Vagina (tissue), 2 donors: ENCODE measurements at regions not wholly inside any gene's neighbourhood (a gene's known extent, or its start where the extent isn't known, plus 50 kb on each side); places are given as distances from the start of the nearest gene placed in this dataset.
"Not testable (repeated sequence)": the region's sequence is repeated elsewhere in the genome, so short reads cannot be mapped to it uniquely, and the experiment has no call there.

Experiments
- POLR2A ChIP-seq, 2 donors: fragments of 450-650 bp; IDR thresholded peaks; one replicate each; pipeline ENCODE4 v1.6.1; 2017; ENCODE audit warnings: antibody characterized with exemption in 2 of 2, mild to moderate bottlenecking in 2 of 2, moderate library complexity in 2 of 2
- TF ChIP-seq, protein P1 (sequence below), 3 experiments: fragments of 450-650 bp in 2 of 3; fragments of 200-600 bp in 1 of 3; sonication (generic) in 1 of 3; IDR thresholded peaks; one replicate each; pipeline ENCODE4 v1.5.1; 2017 to 2019; ENCODE audit warnings: antibody characterized with exemption in 3 of 3, mild to moderate bottlenecking in 2 of 3, moderate library complexity in 2 of 3

DNA sequence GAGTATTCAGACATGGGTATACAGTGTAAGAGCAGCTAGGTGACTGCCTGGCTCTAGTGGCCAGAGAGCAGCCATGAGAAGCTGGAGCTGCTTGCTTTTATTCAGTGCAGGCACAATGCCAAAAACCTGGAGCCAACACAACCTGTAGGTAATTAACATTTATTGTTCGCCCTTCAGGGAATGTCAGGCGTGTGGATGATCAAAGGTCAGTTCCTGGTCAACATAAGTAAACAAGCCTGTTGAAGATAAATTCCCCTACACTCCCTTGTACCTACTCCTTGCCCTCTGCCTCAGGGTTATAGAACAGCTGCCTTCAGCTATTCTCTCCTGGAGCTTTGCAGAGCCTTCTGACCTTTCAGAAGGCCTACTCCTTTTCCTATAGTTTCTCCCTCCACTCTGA lies 323.7 kb upstream of the PCSK5 start:
- TF ChIP-seq, protein P1, sequence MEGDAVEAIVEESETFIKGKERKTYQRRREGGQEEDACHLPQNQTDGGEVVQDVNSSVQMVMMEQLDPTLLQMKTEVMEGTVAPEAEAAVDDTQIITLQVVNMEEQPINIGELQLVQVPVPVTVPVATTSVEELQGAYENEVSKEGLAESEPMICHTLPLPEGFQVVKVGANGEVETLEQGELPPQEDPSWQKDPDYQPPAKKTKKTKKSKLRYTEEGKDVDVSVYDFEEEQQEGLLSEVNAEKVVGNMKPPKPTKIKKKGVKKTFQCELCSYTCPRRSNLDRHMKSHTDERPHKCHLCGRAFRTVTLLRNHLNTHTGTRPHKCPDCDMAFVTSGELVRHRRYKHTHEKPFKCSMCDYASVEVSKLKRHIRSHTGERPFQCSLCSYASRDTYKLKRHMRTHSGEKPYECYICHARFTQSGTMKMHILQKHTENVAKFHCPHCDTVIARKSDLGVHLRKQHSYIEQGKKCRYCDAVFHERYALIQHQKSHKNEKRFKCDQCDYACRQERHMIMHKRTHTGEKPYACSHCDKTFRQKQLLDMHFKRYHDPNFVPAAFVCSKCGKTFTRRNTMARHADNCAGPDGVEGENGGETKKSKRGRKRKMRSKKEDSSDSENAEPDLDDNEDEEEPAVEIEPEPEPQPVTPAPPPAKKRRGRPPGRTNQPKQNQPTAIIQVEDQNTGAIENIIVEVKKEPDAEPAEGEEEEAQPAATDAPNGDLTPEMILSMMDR (IDR thresholded peaks at IDR 0.05) = not testable (repeated sequence)
- not testable (repeated sequence) for TF ChIP-seq POLR2A (IDR thresholded peaks at IDR 0.05)
